B cell (primary cell): ENCODE measurements at regions not wholly inside any gene's neighbourhood (a gene's known extent, or its start where the extent isn't known, plus 50 kb on each side); places are given as distances from the start of the nearest gene placed in this dataset.

Experiments
- ATAC-seq: fragments of 200-7000 bp; cut with Tn5 transposase; one replicate; pipeline ENCODE4 v1.10.0; 2021; ENCODE audit warnings: low read depth, mild to moderate bottlenecking, moderate number of reproducible peaks, moderate library complexity
- CTCF ChIA-PET: fragments of 350-600 bp; sonication (Branson Sonifier 250); formaldehyde crosslinking; loops from one replicate; lab custom pipeline; 2021; ENCODE audit warnings: antibody characterized with exemption, inconsistent platforms; lab: Charles Lee
- POLR2A ChIA-PET: fragments of 350-600 bp; sonication (Branson Sonifier 250); formaldehyde crosslinking; loops from one replicate; lab custom pipeline; 2021; ENCODE audit warnings: antibody characterized with exemption; lab: Charles Lee
- DNase-seq: peaks from one replicate; pipeline ENCODE4 v3.0.0; 2013
- H2AFZ ChIP-seq: 2 replicates; pipeline ENCODE4 v1.6.1; 2012; ENCODE audit warnings: mild to moderate bottlenecking, low read depth, low read length; ENCODE audit not compliant: insufficient read depth, poor library complexity, severe bottlenecking
- H3K27ac ChIP-seq, 2 donors: 1 replicate in 1 of 2; 2 replicates in 1 of 2; pipeline ENCODE4 v1.5.1; 2012 to 2013; ENCODE audit warnings: low read length in 2 of 2, mild to moderate bottlenecking in 2 of 2, moderate library complexity in 1 of 2
- H3K27me3 ChIP-seq, 4 experiments: fragments of 200-600 bp in 1 of 4; sonication (generic) in 1 of 4; replicated peaks in 1 of 4; 1 replicate in 2 of 4; 2 replicates in 2 of 4; pipeline versions ENCODE4 v1.6.1 to v1.7.0; 2013 to 2016; ENCODE audit warnings: low read length in 3 of 4, mild to moderate bottlenecking in 2 of 4, mixed read lengths in 1 of 4, moderate library complexity in 1 of 4; ENCODE audit not compliant: insufficient read depth in 4 of 4, control insufficient read depth in 3 of 4; ENCODE audit errors: control extremely low read depth in 1 of 4
- H3K36me3 ChIP-seq, 2 experiments: replicated peaks in 1 of 2; 1 replicate in 1 of 2; 2 replicates in 1 of 2; pipeline versions ENCODE4 v1.6.1 to v1.7.1; 2013; ENCODE audit warnings: low read length in 1 of 2; ENCODE audit not compliant: insufficient read depth in 2 of 2, control insufficient read depth in 1 of 2; ENCODE audit errors: control extremely low read depth in 1 of 2, extremely low read depth in 1 of 2
- H3K4me1 ChIP-seq, 2 donors: fragments of 200-600 bp in 1 of 2; sonication (generic) in 1 of 2; 1 replicate in 1 of 2; 2 replicates in 1 of 2; pipeline versions ENCODE4 v1.5.1 to v1.6.1; 2013 to 2017; ENCODE audit warnings: low read length in 2 of 2; ENCODE audit not compliant: control insufficient read depth in 2 of 2, insufficient read depth in 2 of 2
- H3K4me2 ChIP-seq: replicated peaks from 2 replicates; pipeline ENCODE3; 2012; ENCODE audit warnings: mild to moderate bottlenecking, low read depth, low read length; ENCODE audit not compliant: poor library complexity, severe bottlenecking
- H3K4me3 ChIP-seq, 5 experiments: fragments of 200-600 bp in 1 of 5; sonication (generic) in 1 of 5; 1 replicate in 3 of 5; 2 replicates in 2 of 5; pipeline versions ENCODE4 v1.5.1 to v1.7.0; 2011 to 2016; ENCODE audit warnings: low read length in 4 of 5, mild to moderate bottlenecking in 4 of 5, low read depth in 2 of 5, control low read depth in 1 of 5, moderate library complexity in 1 of 5; ENCODE audit not compliant: insufficient read depth in 1 of 5; ENCODE audit errors: control extremely low read depth in 1 of 5, extremely low read depth in 1 of 5
- H3K79me2 ChIP-seq: fragments of 200-600 bp; sonication (generic); one replicate; pipeline ENCODE4 v1.6.0; 2016; ENCODE audit warnings: low read length; ENCODE audit not compliant: control insufficient read depth, insufficient read depth
- H3K9ac ChIP-seq: fragments of 200-600 bp; sonication (generic); 2 replicates; pipeline ENCODE4 v1.6.1; 2017; ENCODE audit warnings: mild to moderate bottlenecking, low read length, moderate library complexity
- H3K9me3 ChIP-seq, 3 donors: one replicate each; pipeline versions ENCODE4 v1.6.1 to v1.7.1; 2013; ENCODE audit warnings: low read length in 2 of 3; ENCODE audit not compliant: control insufficient read depth in 2 of 3, insufficient read depth in 1 of 3; ENCODE audit errors: control extremely low read depth in 1 of 3
- H4K20me1 ChIP-seq: 2 replicates; pipeline ENCODE4 v1.6.0; 2012; ENCODE audit warnings: mild to moderate bottlenecking, low read length; ENCODE audit not compliant: insufficient read depth, control insufficient read depth, poor library complexity, severe bottlenecking
- H3K27ac Mint-ChIP-seq: one replicate; pipeline ENCODE4 v1.8.0; 2021; ENCODE audit warnings: mixed read lengths
- H3K27me3 Mint-ChIP-seq: one replicate; pipeline ENCODE4 v1.8.0; 2021; ENCODE audit warnings: mixed read lengths
- H3K4me1 Mint-ChIP-seq: one replicate; pipeline ENCODE4 v1.8.0; 2021; ENCODE audit warnings: mixed read lengths
- H3K4me3 Mint-ChIP-seq: one replicate; pipeline ENCODE4 v1.8.0; 2021; ENCODE audit warnings: mixed read lengths
- H3K9me3 Mint-ChIP-seq: one replicate; pipeline ENCODE4 v1.8.0; 2022; ENCODE audit warnings: mixed read lengths; ENCODE audit not compliant: insufficient read depth
- CTCF ChIP-seq: fragments of 200-600 bp; IDR thresholded peaks from one replicate; pipeline ENCODE4 v1.8.0; 2022; ENCODE audit warnings: antibody characterized with exemption, mild to moderate bottlenecking
- EZH2 ChIP-seq: IDR thresholded peaks from 2 replicates; pipeline ENCODE4 v1.6.1; 2012; ENCODE audit warnings: borderline replicate concordance, low read depth, mild to moderate bottlenecking, moderate library complexity, low read length; ENCODE audit not compliant: insufficient read depth, poor library complexity, severe bottlenecking
- WGBS: methylation state at CpG from one replicate; pipeline ENCODE4 v1.1.5; 2013; ENCODE audit warnings: missing lambda C conversion rate; ENCODE audit not compliant: insufficient coverage; 5-methylcytosine and 5-hydroxymethylcytosine counted together
- intact Hi-C: fragments of 100-400 bp; cut with micrococcal nuclease; formaldehyde crosslinking; loops from one replicate; pipeline ENCODE4 v1.10.0; 2022

GRCh38 chr5:159641371-159642039, 274.8 kb upstream of the ADRA1B start:
- no peaks in the 10 kb centered on the region for H3K36me3 ChIP-seq
- Mint-ChIP-seq H3K4me1 (no peaks in the 10 kb centered on the region), H3K9me3 (no peaks in the 10 kb centered on the region), H3K4me3 (no peak overlapping the region), H3K27ac (no peak overlapping the region), H3K27me3 (peaks cover 8% of the 10 kb centered on the region)
- peaks cover 0 to 6% (median 1%) of the 10 kb centered on the region in 4 experiments for H3K27me3 ChIP-seq
- ATAC-seq = no peak
- H3K79me2 ChIP-seq = no peaks in the 10 kb centered on the region
- 89% methylated on average over 7 of the region's 7 CpGs for WGBS
- H3K4me1 ChIP-seq = no peaks in the 10 kb centered on the region
- H3K4me3 ChIP-seq = no peak overlapping the region
- no peak overlapping the region for H3K9ac ChIP-seq
- H2AFZ ChIP-seq = no peak overlapping the region
- TF ChIP-seq EZH2 = no peak
- TF ChIP-seq CTCF = no peak
- ChIA-PET CTCF (interaction anchor here (0.5 to 1.3 kb wide), 3 partner anchors 17 to 346 kb away, joined by 3 to 4 read pairs (median 3); no protein-coding TSS in a partner anchor), POLR2A (no interaction called here)
- H4K20me1 ChIP-seq = no peaks in the 10 kb centered on the region
- no peak overlapping the region for H3K27ac ChIP-seq
- no peak overlapping the region for H3K4me2 ChIP-seq
- DNase-seq = no peak
- intact Hi-C loops = no loop called here
- H3K9me3 ChIP-seq = no peaks in the 10 kb centered on the region

- ChIA-PET POLR2A (no interaction called here), CTCF (interaction anchor here (0.5 to 1.3 kb wide), 2 partner anchors 117 to 345 kb away, joined by 3 to 4 read pairs; no protein-coding TSS in a partner anchor)
- H3K4me3 Mint-ChIP-seq = no peak overlapping the region
- H4K20me1 ChIP-seq = no peaks in the 10 kb centered on the region
- no peaks in the 10 kb centered on the region for H3K4me1 Mint-ChIP-seq
- no peaks in the 10 kb centered on the region for H3K36me3 ChIP-seq
- H3K4me1 ChIP-seq = no peaks in the 10 kb centered on the region
- no peaks in the 10 kb centered on the region for H3K79me2 ChIP-seq
- peaks cover 3% of the 10 kb centered on the region for H3K27me3 Mint-ChIP-seq
- TF ChIP-seq EZH2 (no peak), CTCF (no peak)
- no peak overlapping the region for H3K27ac Mint-ChIP-seq
- no peak overlapping the region for H3K27ac ChIP-seq
- H3K27me3 ChIP-seq = peaks cover 0 to 2% (median 0%) of the 10 kb centered on the region in 4 experiments
- no peak for DNase-seq
- H2AFZ ChIP-seq = no peak overlapping the region
- H3K9ac ChIP-seq = no peak overlapping the region
- no peaks in the 10 kb centered on the region for H3K9me3 Mint-ChIP-seq
- no peak overlapping the region for H3K4me2 ChIP-seq
- 100% methylated on average over 1 of the region's 2 CpGs for WGBS
- ATAC-seq = no peak
- no peak overlapping the region for H3K4me3 ChIP-seq
- intact Hi-C loops = no loop called here
- H3K9me3 ChIP-seq = no peaks in the 10 kb centered on the region
Measured at GRCh38 chr5:159642379-159642778, 273.9 kb upstream of the ADRA1B start.
